Hepatocyte (in vitro differentiated cells): ENCODE measurements at regions not wholly inside any gene's neighbourhood (a gene's known extent, or its start where the extent isn't known, plus 50 kb on each side); places are given as distances from the start of the nearest gene placed in this dataset.

Experiments
- DNase-seq: peaks from one replicate; pipeline ENCODE4 v3.0.0-alpha.2; 2016; ENCODE audit warnings: low spot score
- H2AFZ ChIP-seq: fragments of 200-600 bp; sonication (generic); 2 replicates; pipeline ENCODE4 v1.6.0; 2016; ENCODE audit warnings: antibody characterized with exemption, mild to moderate bottlenecking
- H3K27ac ChIP-seq: fragments of 200-600 bp; sonication (generic); 2 replicates; pipeline ENCODE4 v1.5.1; 2016; ENCODE audit warnings: mild to moderate bottlenecking
- H3K27me3 ChIP-seq: fragments of 200-600 bp; sonication (generic); 2 replicates; pipeline ENCODE4 v1.6.1; 2016
- H3K36me3 ChIP-seq: fragments of 200-600 bp; sonication (generic); replicated peaks from 2 replicates; pipeline ENCODE4 v1.5.1; 2016; ENCODE audit warnings: low read depth; ENCODE audit not compliant: insufficient read depth
- H3K4me1 ChIP-seq: fragments of 200-600 bp; sonication (generic); 2 replicates; pipeline ENCODE4 v1.5.1; 2016; ENCODE audit warnings: mild to moderate bottlenecking, moderate library complexity; ENCODE audit not compliant: insufficient read depth
- H3K4me2 ChIP-seq: fragments of 200-600 bp; sonication (generic); 2 replicates; pipeline ENCODE4 v1.6.0; 2016
- H3K4me3 ChIP-seq: fragments of 200-600 bp; sonication (generic); 2 replicates; pipeline ENCODE4 v1.5.1; 2016; ENCODE audit warnings: mild to moderate bottlenecking
- H3K79me2 ChIP-seq: fragments of 200-600 bp; sonication (generic); 2 replicates; pipeline ENCODE4 v1.6.0; 2017; ENCODE audit warnings: mild to moderate bottlenecking
- H3K9me2 ChIP-seq: fragments of 200-600 bp; sonication (generic); replicated peaks from 2 replicates; pipeline ENCODE4 v1.6.0; 2017; ENCODE audit warnings: mild to moderate bottlenecking; ENCODE audit not compliant: insufficient read depth
- H3K9me3 ChIP-seq: fragments of 200-600 bp; sonication (generic); 2 replicates; pipeline ENCODE4 v1.5.1; 2016; ENCODE audit warnings: low read depth, mild to moderate bottlenecking
- H4K20me1 ChIP-seq: fragments of 200-600 bp; sonication (generic); 2 replicates; pipeline ENCODE4 v1.6.0; 2016; ENCODE audit warnings: mild to moderate bottlenecking; ENCODE audit not compliant: insufficient read depth, poor library complexity, severe bottlenecking
- EZH2 ChIP-seq: fragments of 200-600 bp; sonication (generic); IDR thresholded peaks from 2 replicates; pipeline ENCODE4 v1.6.1; 2016; ENCODE audit warnings: antibody characterized with exemption, mild to moderate bottlenecking, borderline replicate concordance
- EZH2phosphoT487 ChIP-seq: fragments of 200-600 bp; sonication (generic); IDR thresholded peaks from one replicate; pipeline ENCODE4 v1.6.1; 2018; ENCODE audit warnings: antibody characterized with exemption, mild to moderate bottlenecking, low read depth, moderate library complexity; ENCODE audit not compliant: unreplicated experiment, severe bottlenecking
- WGBS: methylation state at CpG from one replicate; pipeline ENCODE4 v1.1.6; 2016; ENCODE audit warnings: low lambda C conversion rate; ENCODE audit errors: missing lambda C conversion rate; 5-methylcytosine and 5-hydroxymethylcytosine counted together
- TF ChIP-seq, protein P1 (sequence below): fragments of 200-600 bp; sonication (generic); IDR thresholded peaks from 2 replicates; pipeline ENCODE4 v1.5.1; 2016; ENCODE audit warnings: antibody characterized with exemption, mild to moderate bottlenecking; ENCODE audit not compliant: poor library complexity

DNA sequence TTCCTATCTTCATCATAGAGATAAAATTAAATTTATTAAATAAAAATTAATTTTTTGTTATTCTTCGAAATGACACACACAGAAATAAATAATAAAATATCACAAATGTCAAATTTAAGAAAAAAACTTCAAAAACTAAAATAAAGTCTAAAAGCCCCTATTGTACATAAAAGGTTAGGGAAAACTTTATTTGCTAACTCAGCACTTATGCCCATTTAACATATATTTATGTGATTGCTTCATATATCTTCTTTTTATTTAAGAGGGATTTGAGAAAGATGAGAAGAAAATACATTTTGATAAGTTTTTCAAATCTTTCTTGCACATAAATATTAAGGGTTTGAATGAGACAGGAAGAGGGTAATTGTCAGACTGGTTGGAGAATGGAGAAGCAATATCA, 2350.4 kb upstream of the RAG2 start:
- no peak for DNase-seq
- no peaks in the 10 kb centered on the region for H3K27me3 ChIP-seq
- no peak overlapping the region for H3K4me2 ChIP-seq
- no peaks in the 10 kb centered on the region for H3K9me2 ChIP-seq
- TF ChIP-seq EZH2 (no peak), EZH2phosphoT487 (no peak)
- TF ChIP-seq, protein P1, sequence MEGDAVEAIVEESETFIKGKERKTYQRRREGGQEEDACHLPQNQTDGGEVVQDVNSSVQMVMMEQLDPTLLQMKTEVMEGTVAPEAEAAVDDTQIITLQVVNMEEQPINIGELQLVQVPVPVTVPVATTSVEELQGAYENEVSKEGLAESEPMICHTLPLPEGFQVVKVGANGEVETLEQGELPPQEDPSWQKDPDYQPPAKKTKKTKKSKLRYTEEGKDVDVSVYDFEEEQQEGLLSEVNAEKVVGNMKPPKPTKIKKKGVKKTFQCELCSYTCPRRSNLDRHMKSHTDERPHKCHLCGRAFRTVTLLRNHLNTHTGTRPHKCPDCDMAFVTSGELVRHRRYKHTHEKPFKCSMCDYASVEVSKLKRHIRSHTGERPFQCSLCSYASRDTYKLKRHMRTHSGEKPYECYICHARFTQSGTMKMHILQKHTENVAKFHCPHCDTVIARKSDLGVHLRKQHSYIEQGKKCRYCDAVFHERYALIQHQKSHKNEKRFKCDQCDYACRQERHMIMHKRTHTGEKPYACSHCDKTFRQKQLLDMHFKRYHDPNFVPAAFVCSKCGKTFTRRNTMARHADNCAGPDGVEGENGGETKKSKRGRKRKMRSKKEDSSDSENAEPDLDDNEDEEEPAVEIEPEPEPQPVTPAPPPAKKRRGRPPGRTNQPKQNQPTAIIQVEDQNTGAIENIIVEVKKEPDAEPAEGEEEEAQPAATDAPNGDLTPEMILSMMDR: no peak
- H4K20me1 ChIP-seq: no peaks in the 10 kb centered on the region
- no peaks in the 10 kb centered on the region for H3K4me1 ChIP-seq
- no peak overlapping the region for H3K4me3 ChIP-seq
- no peaks in the 10 kb centered on the region for H3K9me3 ChIP-seq
- H3K36me3 ChIP-seq: no peaks in the 10 kb centered on the region
- no peak overlapping the region for H2AFZ ChIP-seq
- no peaks in the 10 kb centered on the region for H3K79me2 ChIP-seq
- 90% methylated on average over 1 of the region's 1 CpG for whole genome bisulfite sequencing
- no peak overlapping the region for H3K27ac ChIP-seq

DNA sequence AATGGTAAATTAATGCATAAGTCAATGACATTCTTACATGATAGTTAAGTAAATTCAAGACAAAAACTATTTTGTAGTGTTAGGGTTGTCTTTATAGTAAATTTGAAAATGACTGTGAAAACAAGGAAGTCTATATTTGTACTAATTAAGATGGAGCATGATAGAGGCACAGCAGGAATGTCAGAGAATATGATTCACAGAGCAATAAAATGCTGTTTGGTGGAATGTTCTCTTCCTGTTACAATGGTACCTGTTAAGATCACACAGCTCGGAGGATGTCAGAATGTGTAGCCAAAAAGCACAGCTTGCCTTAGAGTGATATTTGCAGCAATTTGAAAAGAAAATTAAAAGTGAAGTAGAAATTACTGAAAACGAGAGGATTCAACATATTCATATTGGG, 2339.7 kb upstream of the RAG2 start:
- Histone ChIP-seq H3K79me2 (no peaks in the 10 kb centered on the region), H3K27me3 (no peaks in the 10 kb centered on the region), H3K4me1 (no peaks in the 10 kb centered on the region), H4K20me1 (no peaks in the 10 kb centered on the region), H3K9me3 (no peaks in the 10 kb centered on the region), H3K9me2 (no peaks in the 10 kb centered on the region), H3K4me2 (no peak overlapping the region), H2AFZ (no peak overlapping the region), H3K4me3 (no peak overlapping the region), H3K36me3 (no peaks in the 10 kb centered on the region), H3K27ac (no peak overlapping the region)
- TF ChIP-seq, protein P1: no peak
- TF ChIP-seq EZH2 (no peak), EZH2phosphoT487 (no peak)
- WGBS: 75% methylated on average over 2 of the region's 2 CpGs
- no peak for DNase-seq

DNA sequence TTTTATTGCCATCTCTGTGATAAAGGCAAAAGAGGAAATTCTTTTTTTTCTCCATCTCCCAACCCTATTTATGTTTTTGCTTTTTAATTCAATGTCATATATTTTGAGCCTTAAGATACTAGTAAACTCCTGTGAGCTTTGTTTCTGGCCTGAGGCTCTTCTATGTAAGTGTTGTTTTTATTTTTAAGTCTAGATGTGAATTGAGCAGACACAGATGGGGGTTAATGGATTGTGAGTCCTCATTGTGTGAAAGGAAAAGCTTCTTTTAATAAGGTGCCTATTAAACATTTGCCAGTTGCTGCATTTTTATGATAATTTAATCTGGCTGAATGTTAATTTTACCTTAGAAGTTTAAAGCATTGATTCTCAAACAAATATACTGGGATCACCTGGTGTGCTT, 2337.9 kb upstream of the RAG2 start:
- Histone ChIP-seq H3K27me3 (no peaks in the 10 kb centered on the region), H3K4me1 (no peaks in the 10 kb centered on the region), H4K20me1 (no peaks in the 10 kb centered on the region), H3K9me2 (no peaks in the 10 kb centered on the region), H3K36me3 (no peaks in the 10 kb centered on the region), H3K27ac (no peak overlapping the region), H3K4me3 (no peak overlapping the region), H3K9me3 (no peaks in the 10 kb centered on the region), H2AFZ (no peak overlapping the region), H3K79me2 (no peaks in the 10 kb centered on the region), H3K4me2 (no peak overlapping the region)
- no peak for DNase-seq
- no peak for TF ChIP-seq EZH2
- TF ChIP-seq, protein P1: no peak
- no peak for TF ChIP-seq EZH2phosphoT487

DNA sequence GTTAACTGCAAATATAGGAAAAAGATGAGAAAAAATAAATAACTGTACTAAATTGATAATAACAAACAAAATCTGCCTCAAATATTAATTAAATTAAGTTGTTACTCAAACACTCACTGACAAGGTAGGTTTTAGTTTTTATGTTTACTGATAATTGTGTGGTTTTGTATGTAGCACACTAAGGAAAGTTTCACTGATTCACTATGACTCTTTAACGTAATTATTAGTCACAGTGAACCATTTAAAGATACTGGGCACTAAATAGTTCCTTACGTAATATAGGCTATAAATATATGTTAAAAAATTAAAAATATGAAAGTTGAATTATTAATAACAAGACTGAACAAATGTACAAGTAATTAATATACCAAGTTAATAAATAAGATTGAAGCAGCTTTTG, 2330.0 kb upstream of the RAG2 start:
- TF ChIP-seq EZH2: no peak
- TF ChIP-seq EZH2phosphoT487: no peak
- TF ChIP-seq, protein P1: no peak
- 91% methylated on average over 2 of the region's 2 CpGs for WGBS
- DNase-seq: no peak
- Histone ChIP-seq H3K9me3 (no peaks in the 10 kb centered on the region), H3K4me3 (no peak overlapping the region), H3K27ac (no peak overlapping the region), H3K4me1 (no peaks in the 10 kb centered on the region), H3K27me3 (no peaks in the 10 kb centered on the region), H3K79me2 (no peaks in the 10 kb centered on the region), H3K36me3 (no peaks in the 10 kb centered on the region), H2AFZ (no peak overlapping the region), H3K9me2 (no peaks in the 10 kb centered on the region), H4K20me1 (no peaks in the 10 kb centered on the region), H3K4me2 (no peak overlapping the region)
